SIG-M5 treated with dmso at 0.1 percent for 504 hours (cell line): ENCODE measurements at regions not wholly inside any gene's neighbourhood (a gene's known extent, or its start where the extent isn't known, plus 50 kb on each side); places are given as distances from the start of the nearest gene placed in this dataset.
A peak's percentile ranks its signal among the peaks of the same experiment; 100 is the strongest.
"Not testable (repeated sequence)": the region's sequence is repeated elsewhere in the genome, so short reads cannot be mapped to it uniquely, and the experiment has no call there.

Experiments used
- DNase-seq: peaks from one replicate; lab custom pipeline; 2025; ENCODE audit not compliant: unreplicated experiment; lab: John Stamatoyannopoulos, UW

DNA sequence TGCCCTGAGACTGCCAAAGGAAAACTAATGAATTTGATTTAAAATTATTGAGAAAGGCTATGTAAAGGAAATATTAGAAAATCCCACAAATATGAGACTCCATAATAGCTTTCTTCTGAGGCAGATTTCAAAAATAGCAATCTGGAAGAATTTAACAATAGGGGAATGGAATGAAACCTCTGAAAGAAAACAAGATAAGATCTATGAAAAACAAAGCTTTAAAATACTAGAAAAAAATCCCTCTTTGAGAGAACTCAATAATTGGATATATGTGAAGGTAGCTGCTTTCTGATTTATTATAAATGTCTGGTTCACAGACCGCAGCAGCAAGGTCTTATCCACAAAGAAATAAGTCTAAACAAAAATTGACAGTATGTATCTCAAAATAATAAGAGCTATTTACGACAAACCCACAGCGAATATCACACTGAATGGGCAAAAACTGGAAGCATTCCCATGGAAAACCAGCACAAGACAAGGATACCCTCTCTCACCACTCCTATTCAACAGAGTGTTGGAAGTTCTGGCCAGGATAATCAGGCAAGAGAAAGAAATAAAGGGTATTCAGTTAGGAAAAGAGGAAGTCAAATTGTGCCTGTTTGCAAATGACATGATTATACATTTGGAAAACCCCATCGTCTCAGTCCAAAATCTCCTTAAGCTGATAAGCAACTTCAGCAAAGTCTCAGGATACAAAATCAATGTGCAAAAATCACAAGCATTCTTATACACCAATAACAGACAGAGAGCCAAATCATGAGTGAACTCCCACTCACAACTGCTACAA lies 319.3 kb upstream of the THBS1 start:
- not testable (repeated sequence) for DNase-seq

DNA sequence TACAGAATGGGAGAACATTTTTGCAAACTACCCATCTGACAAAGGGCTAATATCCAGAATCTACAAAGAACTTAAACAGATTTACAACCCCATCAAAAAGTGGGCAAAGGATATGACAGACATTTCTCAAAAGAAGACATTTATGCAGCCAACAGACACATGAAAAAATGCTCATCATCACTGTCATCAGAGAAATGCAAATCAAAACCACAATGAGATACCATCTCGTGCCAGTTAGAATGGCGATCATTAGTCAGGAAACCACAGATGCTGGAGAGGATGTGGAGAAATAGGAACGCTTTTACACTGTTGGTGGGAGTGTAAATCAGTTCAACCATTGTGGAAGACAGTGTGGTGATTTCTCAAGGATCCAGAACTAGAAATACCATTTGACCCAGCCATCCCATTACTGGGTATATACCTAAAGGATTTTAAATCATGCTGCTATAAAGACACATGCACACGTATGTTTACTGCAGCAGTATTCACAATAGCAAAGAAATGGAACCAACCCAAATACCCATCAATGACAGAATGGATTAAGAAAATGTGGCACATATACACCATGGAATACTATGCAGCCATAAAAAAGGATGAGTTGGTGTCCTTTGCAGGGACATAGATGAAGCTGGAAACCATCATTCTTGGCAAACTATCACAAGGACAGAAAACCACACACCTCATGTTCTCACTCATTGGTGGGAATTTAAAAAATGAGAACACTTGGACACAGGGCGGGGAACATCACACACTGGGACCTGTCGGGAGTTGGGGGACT lies 317.7 kb upstream of the THBS1 start:
- not testable (repeated sequence) for DNase-seq

DNA sequence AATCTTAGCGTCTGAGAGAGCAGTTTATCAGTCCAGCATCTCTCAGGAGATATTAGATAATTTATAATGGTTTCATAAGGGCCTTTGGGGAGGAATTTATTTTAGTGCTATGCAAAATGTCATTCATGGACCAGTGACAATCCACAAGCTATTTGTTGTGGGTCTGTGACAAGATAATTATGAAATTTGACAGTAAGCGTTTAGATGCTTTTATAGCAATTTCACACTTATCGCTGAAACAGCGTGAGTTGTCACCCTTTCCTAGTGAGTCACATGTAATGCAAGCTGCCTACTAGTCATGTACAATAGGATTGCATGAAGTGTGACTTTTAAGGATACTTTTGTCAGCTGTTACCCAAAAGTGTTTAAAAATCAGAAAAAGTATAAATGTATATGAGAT lies 315.6 kb upstream of the THBS1 start:
- DNase-seq, result no peak

DNA sequence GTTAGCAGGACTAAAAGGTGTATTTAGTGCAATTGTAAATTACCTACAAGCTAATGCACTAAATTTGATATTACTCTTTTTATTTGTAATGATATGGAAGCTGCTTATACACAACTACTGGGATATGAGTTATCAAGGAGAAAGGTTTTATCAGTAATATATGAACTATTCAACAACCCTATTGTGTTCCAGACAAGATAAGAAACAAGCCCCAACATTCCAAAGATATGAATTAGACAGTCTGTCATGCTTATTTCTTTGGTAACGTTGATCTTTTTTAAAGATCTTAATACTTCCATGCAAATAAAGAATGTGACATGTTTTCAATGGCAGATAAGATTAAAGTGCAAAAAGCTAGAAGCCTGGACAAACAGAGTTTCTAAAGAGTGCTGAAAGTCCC lies 314.0 kb upstream of the THBS1 start:
- no peak for DNase-seq

DNA sequence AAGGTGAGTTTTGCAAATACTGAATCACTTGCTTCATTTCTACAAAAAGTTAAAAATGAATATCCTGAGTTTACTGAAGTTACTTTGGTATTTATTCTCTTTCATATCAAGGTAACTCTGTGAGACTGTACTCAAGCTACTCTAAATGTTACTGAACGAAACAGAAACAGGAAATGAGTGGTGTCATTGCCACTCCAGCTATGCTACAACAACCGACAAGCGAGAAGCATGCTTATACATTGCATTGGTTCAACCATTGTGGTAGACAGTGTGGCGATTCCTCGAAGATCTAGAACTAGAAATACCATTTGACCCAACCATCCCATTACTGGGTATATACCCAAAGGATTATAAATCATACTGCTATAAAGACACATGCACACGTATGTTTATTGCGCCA lies 313.2 kb upstream of the THBS1 start:
- DNase-seq, result no peak

DNA sequence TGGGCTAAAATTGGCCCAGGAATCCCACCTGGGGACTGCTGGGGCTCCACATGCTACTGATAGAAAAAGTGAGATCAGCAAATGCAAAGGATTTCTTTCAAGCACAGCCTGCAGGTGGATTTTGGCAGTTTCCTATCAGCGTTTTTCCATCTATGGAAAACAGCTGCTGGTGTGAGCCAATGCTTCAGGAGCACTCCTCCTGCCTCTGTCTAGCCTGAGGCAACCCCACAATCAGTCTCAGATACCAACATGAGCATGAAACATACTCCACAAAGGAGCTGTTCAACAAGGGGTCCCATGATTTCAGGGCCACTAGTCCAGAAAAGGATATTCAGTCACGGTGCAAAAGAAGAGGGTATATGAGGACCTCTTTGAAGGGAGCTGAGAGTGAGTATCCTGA lies 311.5 kb upstream of the THBS1 start:
- DNase-seq, result no peak

DNA sequence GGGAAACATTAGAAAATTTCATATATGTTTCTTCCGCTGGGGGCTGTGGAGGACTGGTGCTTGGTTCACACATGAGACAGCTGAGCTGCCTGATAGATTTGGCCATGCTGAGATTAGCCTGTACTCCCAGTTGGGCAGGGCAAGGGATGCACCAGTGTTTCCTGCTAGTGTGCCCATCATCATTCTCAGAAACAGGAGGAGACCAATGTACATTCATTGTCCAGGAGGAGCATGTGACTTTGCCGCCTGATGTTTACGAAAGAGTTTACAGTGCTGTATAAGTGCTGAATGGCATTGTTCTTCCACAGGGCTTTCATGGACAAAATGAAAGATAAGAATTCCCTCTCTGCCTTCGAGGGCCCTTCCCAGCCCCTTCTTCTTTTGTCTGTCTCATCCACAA lies 311.1 kb upstream of the THBS1 start:
- no peak for DNase-seq

DNA sequence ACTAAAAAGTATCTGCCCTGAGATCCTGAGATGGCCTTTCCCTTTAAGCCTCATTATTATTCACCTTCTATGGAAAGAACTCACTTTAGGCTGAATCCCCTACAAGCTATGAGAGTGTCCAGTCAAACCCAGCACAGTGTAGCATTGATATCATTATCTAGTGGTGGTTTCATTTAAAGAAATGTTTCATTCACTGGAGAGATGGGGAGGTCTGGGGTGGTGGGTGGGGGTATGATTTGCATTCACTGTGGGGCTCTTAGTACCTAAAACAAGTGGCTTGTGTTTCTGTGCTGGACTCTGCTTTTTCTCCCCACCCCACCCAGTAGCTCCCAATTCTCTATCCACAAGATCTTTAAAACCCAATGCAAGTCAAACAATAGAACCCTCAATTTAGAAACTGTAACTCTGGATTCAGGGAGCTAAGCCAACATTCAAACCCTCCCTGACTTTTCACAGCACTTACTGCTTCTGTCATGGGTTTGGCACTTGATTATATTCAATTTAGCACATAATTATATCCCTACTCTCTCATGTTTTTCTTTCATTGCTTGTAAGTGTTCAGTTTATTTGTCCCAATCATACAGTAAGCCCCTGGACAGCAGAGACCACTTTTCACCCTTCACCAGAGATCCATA lies 310.5 kb upstream of the THBS1 start:
- DNase-seq, result no peak

DNA sequence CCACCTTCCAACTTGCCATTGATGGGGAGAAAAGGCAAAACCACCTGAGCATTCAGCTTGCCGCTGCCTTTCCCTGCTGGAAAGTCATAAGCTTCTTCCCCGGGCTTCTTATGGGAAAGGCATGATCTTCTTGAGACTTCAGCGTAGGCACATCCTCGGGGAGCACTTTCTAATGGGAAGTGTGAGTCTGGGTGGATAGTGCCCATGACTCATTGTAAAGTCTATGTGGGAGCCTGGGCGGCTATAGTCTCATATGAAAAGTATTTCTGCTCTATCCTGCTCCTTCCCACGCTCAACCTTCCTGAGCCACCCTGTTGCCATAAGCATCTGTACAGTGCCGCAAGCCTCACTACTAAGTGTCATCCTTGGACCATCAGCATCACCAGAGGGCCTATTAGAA lies 309.9 kb upstream of the THBS1 start:
- no peak for DNase-seq

DNA sequence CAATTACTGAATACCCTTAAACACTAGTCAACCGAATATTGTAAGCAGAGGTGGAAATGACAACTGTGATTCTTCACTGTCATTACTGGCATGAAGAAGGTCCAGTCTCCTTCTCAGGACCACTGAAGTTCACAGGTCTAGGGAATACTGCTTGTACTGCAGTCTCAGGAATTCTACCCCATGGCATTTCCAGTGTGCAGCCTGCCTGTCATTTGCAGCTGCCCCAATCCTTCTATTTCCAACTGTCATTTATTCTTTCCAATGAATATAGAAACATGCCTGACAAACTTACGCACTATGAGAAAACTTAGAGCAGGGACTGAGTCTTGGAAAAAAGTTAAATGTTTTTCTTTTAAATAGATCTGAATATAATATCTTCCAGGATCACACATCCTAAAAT lies 308.0 kb upstream of the THBS1 start:
- DNase-seq, result no peak

DNA sequence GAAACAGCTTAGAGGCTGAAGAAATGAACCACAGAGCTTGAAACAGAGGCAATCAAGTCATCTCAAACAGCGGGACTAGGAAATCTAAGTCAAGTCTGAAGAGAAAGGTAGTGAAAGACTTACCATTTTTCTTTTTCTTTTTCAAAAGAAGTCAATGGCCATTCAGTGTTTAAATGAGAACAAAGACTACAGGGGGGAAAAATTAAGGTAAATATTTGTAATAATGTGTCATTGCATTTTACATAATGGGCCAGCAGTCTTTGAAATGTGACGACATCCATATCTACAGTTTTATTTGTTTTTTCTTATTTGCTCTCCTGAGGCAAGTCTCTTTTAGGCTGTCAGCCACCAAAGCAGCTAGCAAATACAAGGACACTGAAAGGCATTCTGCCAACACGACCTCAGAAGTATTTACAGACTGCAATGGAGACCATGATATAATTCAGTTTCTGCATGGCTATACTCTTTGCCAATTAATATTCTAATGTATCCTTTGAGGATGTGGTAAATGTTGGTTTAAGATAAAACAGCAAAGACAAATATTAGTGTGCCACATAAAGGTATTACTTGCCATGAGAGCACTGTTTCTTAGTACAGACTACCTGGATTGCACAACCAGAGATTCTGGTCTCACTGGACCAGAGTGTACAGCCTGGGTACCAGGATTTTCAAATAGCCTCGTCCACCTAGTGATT lies 307.0 kb upstream of the THBS1 start:
- DNase-seq, result peak; percentile 72

DNA sequence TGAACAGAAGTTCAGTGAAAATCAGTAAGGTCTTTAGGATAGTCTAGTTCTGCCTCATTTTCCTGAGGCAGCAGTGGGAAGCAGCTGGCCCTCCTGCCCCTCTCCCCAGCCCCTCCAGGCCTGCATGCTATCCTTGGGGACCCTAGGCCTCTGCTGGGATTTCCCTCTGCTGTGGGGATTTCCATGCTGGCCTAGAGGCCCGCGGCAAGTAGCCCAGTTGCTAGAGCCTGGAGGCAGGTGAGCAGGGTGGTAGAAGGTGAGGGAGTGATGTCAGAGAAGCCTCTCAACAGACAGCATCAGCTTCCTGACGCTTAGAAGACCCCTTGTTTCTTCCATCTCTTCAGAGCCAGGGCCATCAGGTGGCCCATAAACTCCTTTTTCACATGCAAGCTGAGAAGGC lies 305.8 kb upstream of the THBS1 start:
- no peak for DNase-seq

DNA sequence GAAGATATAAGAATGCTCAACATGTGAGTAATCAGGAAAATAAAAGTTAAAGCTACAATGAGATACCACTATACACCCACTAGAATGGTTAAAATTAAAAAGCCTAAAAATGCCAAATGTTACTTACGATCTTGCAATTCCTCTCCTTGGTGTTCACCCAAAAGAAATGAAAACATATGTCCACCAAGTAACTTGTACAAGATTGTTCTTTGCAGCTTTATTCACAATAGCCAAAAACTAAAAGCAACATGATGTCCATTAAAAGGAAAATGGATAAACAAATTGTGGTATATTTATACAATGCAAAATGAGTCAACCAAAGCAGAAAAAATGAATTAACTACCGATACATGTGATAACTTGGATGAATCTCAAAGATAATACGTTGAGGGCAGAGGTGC lies 301.6 kb upstream of the THBS1 start:
- DNase-seq, result no peak

DNA sequence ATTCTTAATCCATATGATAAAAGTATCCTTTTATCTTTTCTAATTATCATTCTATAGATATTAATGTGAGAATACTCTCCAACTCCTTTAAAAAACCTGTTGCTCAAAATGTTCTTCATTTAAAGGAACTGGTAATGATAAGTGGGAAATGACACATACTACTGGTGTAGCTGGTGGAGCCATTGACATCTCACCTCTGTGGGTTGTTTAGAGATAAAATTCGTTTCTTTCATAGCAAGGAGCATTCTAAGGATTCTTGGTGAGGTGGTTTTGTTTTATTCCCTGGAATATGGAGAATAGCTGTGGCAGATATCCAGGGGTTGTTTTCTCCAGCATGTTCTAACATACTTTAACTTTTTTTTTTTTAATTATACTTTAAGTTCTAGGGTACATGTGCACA lies 299.8 kb upstream of the THBS1 start:
- no peak for DNase-seq

DNA sequence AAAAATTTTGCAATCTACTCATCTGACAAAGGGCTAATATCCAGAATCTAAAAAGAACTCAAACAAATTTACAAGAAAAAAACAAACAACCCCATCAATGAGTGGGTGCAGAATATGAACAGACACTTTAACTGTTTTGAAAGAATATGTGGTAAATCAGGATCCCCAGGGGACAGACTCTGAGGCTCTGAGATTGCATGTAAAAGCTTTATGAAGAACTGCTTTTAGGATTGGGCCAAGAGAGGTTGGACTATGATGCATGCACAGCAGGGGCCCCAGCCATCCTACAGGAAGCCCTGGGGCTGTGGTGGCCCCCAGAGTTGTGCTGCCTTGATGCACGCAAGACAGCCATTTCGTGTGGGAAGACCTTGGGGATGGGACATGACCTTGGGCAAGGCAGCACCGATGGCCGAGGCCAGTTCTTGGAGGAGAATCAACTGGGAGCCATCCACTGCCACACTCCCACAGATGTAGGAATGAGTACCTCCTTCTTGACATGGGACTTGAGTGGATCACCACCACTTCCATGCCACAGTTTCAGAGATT lies 298.1 kb upstream of the THBS1 start:
- no peak for DNase-seq

DNA sequence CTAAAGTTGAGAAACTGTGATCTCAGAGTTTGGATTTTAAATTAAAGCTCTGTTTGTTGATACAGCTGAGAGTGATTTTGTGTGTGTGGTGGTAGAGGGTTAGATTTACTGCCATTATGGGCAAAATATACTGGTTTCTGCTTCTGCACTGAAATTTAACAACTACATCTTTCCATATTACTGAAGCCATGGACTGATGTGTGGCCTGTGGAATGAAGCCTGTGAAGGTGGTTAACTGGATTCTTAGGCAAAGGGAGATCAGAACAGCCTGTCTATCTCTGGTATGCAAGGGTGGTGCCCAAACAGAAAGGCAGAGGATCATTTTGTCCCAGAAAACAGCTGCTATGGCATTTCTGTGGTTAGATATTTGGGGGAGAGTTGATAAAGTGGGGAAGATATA lies 297.3 kb upstream of the THBS1 start:
- no peak for DNase-seq

DNA sequence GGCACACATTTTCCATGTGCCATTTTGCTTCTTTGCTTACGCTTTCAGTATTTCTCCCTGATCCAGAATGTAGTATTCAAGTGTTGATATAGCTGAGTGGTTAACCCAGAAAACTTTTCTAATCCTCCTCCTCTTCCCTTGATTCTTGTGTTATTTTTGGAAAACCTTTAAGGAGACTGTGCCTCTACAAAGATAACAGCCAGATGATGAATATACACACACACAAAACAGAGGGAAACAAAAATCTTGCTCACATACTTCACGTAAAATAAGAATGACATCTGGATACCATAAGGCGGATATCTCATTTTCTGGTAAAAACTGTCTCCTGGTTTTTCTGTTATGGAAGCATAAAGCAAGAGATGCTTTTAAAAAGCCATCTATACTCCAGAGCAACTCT lies 295.8 kb upstream of the THBS1 start:
- DNase-seq, result no peak

DNA sequence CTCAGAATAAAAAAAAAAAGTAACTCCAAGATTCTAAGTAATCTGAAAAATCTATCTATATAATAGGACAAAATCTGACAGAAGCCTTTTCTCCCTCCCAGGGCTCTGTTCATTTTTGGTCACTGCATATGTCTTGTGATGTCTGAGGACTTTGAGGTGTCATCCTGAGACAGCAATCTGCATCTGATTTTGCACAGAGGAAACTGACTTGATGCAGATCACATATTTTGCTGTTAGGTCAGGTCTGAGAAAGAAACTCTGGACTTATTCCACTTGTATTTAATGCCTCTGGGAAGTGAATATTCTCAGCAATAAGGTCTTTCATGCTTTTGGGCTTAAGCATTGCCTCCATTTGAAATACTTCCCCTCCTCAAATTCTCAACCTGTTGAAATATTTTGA lies 295.2 kb upstream of the THBS1 start:
- no peak for DNase-seq

DNA sequence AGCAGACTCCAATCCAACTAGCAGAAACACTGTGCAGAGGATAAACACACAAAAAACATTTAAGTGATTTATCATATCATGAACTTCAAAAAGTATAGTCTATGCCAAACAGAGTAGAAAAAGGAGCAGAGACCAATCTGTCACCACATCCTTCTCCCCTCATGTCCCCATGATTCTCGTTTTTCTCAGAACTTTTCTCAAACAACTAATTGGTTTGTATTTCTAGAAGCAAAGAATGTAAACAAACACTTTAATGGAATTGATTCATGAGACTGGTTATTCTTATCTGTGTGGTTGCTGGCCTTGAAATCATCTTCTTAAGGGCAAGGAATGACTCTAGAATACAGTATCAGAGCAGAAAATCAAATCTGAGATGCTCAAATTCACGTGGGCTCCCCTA lies 294.2 kb upstream of the THBS1 start:
- DNase-seq, result no peak

DNA sequence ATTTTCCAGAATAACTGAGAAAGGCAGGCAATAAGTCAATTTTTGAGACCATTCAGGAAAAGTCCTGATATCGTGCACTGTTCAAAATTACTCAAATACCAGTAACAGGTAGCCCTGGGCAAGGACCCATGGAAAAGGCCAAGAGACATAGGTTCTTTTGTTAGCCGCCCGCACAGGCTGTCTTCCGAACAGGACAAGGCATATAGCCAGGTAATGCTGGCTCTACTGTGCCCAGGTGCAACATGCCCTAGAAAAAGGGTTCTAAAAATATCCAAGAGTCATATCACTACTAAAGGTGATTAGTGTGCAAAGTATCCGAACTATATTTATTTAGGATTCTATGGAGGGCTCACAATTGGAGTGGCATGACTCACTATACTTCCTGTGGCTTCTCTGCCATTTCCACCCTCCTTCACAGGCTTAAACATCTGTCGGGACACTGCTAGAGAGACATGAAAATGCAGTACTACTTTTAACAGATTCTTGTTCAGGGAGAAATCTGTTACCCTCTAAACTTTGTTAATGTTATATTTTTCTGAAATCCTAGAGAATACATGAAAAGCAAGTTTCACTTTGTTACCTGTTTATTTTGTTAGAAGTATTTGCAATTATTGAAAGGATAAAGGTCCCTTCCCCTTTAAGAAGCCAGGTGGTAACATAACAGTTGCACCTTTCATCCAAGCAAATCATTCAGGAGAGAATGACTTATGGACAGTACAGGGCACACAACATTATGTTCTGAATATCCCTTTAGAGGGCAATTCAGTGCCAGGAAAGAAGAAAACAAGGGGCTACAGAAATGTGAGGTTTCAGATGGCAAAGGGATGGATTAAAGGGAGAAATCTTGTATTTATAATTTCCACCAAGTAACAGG lies 293.3 kb upstream of the THBS1 start:
- no peak for DNase-seq
